IPS DF 4.7 (cell line): ENCODE measurements at regions not wholly inside any gene's neighbourhood (a gene's known extent, or its start where the extent isn't known, plus 50 kb on each side); places are given as distances from the start of the nearest gene placed in this dataset.

Experiments used
- DNase-seq: peaks from one replicate; pipeline ENCODE4 v3.0.0-alpha.2; 2013; ENCODE audit warnings: low spot score; ENCODE audit errors: extremely low read depth

DNA sequence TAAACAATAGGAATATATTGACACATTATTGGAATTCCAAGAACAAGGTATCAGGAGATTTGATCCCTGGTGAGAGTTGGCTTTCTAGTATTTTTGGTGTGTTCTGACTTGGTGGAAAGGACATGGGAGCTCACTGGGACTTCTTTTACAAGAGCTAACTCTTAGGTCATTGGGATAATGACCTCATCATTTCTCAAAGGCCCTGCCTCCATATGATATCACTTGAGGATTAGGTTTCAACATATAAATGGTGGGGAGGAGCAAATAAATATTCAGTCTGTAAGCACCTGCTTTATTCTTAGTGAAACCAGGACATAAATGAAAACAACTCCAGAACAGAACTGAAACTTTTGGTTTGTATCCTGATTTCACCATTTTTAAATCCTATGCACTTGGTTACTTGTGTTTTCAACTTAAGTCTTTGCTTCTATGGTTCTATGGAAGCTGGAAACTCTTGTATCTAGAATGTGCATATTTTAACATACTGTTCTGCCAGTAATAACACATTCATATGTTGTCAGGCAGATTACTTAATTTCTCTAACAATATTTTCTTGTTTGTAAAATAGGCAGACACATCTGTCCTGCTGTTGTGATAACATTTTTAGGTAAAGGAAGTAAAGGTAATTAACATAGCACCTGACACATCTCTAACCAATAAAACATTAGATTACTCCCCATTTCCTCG, 1527.7 kb upstream of the CDH8 start:
- no peak for DNase-seq

DNA sequence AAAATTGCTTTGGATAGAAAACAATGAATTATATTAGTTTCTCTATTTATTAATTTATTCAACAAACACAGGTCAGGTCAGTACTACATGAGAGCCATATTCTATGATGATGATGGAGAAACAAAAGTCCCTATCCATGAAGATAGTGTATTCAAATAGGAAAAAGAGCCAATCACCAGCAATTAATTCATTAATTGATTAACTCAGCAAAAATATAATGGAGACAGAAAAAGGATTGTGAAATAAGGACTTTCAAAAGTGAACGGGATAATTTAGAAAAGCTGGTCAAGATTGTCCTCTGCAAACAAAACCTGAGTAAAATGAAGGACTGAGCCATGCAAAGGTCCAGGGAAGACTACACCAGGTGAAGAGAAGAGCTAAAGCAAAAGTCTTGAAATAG, 1517.7 kb upstream of the CDH8 start:
- DNase-seq = no peak

DNA sequence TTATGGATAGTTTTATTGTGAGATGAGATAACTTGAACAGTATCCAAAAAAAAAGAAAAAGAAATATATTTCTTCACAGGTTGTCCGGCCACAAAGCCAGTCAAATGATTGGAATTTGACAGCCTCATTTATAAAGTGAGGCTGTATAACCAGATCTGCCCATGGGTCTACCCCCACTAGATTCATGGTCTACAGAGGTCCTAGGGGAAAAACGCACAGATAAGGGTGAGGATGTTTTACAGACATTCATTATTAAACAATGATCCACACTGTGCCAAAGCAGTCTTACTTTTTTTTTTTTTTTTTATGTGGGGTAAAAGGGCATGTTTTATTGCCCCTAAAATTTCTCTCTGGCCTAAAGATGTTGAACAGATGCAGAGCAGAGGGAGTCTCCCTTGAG, 1503.0 kb upstream of the CDH8 start:
- no peak for DNase-seq

DNA sequence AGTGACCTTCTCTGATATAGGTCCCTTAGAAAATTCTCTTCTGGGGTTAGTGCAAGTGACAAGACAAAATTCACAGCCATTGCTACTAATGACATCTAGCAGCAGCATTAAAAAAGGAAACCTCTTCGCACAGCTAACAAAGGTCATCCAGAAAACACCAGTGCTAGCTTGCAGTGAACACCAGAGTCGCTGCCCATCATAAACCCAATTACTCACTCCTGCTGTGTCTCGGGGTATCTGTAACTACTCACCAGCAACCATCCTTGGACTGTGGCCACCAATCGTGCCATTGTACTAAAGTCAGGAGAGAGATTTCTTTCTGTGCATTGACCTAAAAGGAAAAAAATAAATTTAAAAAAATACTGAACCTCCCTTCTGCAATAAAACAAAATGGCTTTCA, 1494.7 kb upstream of the CDH8 start:
- DNase-seq = no peak

DNA sequence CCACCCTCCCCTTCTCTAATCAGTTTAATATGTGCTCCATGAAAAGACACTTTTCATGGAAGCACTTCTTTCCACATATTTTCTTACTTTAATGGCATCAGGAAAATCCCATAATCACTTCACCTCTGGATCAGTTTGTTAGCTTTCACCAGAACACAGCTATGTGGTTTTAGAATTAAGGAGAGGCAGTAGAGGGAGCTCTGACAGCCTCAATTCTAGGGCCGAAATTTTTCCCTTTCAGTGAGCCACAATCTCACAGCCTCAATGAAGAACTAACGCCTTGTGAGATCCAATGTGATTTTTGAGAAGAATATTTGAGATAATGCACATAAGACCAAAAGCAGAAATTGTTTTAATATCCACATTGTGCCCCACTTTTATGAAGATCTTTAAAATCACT, 1494.0 kb upstream of the CDH8 start:
- DNase-seq = no peak

- no peak for DNase-seq
These were observed 1491.2 kb upstream of the CDH8 start for GRCh38 chr16:63527404-63527803.

- no peak for DNase-seq
These were observed 1480.2 kb upstream of the CDH8 start for GRCh38 chr16:63516394-63516793.

- DNase-seq = no peak
These were observed 1476.7 kb upstream of the CDH8 start for GRCh38 chr16:63512910-63513309.

- no peak for DNase-seq
These were observed 1461.2 kb upstream of the CDH8 start for GRCh38 chr16:63497408-63497807.

DNA sequence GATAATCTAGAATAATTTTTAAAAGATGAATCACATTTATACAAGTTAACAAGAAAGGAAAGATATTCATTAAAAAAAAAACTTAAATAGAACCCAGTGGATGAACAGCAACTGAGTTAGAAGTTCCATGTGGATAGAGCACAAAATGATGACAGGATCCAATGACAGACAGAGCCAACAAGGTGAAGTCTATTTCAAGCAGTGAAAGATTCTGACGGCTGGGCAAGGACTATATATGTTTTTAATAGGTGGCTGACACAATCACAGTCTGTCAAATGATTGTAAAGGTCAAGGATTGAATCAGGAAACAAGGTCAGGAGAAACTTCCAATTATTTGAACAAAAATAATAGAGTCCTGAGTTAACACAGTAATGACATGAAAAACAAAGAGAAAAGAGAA, 1460.0 kb upstream of the CDH8 start:
- no peak for DNase-seq

DNA sequence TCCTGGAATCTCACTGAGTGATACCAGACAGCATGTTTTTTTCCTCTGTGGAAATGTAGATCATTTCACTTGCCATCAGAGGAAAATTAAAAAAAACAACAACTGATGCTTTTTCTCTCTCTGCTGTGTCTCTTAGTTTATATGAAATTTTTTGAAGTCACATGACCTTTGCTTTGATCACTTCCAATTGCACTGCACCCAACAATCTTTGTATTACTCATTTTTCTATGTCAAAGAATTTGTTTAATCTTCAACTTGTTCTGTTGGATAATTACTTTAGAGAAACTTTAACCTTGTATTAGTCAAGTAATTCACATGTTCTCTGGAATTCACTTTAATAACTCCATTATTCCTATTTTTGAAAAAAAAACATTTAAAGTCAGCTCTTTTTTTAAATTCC, 1452.7 kb upstream of the CDH8 start:
- no peak for DNase-seq

GRCh38 chr16:63481060-63481459, 1444.8 kb upstream of the CDH8 start:
- DNase-seq = no peak

DNA sequence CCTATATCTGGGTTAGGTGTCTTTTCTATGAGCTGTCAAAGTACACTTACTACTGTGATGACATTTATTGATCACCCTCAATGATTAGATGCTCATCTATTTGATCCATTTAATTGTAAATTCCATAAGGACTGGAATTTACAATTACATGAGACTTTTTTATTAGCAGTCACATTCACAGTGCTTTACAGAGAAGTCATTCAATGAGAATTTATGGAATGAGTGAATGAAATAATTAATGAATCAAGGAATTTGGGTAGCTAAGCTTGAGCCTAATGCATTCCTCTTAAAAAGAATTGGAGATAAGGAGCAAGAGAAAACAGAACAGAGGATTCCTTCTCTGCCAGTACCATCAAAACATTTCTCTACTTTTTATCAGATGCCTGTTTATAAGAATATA, 1437.5 kb upstream of the CDH8 start:
- no peak for DNase-seq

DNA sequence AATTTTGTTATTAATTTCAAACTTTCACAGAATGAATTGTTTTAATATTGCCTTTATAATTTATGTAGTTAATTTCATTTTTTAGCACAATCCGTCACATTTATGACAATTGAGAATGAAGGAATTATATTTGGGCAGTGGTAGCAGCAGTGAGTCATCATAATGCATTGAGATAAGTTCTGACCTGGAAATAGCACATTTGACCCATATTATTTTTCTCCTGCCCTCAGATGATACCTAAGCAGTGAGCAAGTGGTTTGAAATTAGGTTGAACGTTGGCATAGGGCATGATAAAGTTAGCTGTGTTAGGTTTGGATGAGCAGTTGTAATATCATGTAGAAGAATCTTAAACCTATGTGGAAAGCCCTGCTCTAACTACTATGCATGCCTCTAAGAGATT, 1431.3 kb upstream of the CDH8 start:
- DNase-seq = no peak

- no peak for DNase-seq
These were observed 1426.1 kb upstream of the CDH8 start for GRCh38 chr16:63462316-63462715.

DNA sequence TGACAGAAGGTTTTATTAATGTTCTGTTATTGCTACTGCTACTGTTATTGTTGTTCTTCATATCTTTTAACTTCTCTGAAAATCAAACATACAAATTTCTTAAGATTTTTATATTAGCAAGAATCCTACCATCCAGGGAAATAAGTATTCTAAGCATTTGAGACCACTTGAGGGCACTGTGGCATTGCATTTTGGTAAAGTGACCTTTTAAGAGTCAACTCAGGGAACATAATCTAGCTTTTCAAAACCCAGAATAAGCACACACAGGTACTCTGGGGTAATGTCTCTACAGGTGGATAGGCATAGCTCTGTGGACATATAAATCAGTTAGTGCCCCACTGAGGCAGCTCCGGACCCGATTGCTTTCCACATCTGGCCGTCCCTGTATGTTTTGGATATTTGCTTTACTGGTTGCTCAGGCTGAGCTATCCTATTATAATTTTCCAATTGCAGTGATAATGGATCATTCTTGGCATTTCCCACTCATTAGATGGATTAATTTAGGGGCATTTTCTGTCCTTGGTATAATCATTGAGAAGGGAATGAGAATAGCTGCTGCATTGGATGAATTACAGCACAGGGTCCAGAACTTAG, 1425.1 kb upstream of the CDH8 start:
- DNase-seq = peak; percentile 19

DNA sequence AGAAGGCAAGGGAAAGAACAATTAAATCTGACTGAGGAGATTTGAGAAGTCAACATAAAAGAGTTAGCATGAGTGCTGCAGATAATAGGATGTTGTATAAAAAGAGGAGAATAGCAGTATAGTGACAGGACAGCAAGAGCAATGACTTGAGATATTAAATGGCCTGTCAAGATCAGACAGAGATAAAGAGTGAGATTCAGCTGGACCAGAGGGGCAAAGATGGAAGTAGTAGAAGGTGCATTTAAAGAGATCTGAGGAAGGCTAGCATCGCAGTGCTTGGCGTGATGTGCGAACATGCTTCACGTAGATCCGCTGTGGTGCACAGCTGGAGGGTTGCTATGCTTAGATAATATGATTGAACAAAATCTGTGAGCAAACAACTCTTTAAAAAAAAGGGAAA, 1422.6 kb upstream of the CDH8 start:
- DNase-seq = no peak

DNA sequence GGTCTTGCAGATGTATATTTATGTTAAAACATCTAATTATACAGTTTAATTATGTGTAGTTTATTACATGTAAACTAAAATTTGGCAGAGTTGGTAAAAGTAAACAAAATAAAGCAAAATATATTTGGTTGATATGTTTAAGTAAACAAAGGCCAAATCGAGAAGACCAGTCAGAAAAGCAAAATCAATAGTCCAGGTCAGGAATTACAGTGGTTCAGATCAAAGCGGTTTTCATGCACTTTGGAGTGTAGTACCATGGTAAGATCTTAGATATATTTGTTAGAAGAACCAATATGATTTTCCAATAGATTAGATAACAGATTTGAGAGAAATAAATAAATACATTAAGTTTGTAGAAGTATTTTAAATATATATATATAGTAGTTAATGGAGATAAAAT, 1421.6 kb upstream of the CDH8 start:
- DNase-seq = no peak

DNA sequence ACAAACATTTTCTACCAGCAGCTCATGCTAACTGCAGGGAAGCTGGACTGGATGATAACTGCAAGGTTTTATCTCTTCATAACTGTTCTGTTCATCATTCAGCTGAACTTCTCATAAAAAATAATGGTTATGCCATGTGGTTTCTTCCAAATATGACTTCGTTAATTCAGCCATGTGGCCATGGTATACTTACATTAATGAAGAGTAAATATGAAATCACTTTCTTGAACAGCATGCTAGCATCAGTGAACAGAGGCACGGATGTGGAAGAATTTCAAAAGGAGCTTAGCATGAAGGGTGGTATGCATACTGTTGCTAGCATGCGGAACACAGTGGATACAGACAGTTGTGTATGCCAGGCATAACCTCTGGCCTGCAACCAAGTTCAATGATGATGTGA, 1417.0 kb upstream of the CDH8 start:
- no peak for DNase-seq

DNA sequence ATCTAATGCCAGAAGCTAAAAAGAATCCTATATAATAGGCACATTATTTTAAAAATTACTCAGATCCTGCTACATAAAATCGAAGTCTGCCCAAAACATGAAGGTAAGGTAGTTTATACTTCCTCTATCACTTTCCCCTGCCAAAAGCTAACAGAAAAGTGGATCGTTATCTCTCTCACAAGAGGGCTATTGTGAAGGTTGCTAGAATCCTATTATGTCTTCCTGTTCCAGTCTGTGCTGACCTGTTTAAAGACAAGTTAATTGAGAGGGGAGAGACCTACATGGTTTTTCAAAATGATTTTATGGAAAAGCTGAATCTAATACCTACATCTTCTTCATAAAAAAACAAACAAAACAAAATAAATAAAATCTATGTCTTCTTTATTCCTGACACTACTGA, 1410.9 kb upstream of the CDH8 start:
- no peak for DNase-seq

DNA sequence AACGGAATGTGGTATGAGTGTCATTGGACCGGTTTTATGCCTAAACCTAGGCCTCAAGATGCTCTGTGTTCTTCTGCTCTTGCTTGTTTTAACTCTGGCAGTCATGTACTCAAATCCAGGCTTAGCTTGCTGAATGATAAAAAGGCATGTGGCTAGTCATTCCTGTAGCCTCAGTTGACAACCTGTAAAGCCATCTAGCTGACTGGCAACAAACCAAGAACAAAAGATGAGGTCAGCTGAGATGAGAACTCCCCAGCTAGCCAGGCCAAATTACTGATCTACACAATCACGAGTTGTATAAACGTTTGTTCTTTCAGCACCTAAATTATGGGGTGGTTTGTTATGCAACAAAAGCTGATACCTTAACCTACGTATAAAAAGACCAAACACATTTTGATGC, 1406.0 kb upstream of the CDH8 start:
- DNase-seq = no peak

DNA sequence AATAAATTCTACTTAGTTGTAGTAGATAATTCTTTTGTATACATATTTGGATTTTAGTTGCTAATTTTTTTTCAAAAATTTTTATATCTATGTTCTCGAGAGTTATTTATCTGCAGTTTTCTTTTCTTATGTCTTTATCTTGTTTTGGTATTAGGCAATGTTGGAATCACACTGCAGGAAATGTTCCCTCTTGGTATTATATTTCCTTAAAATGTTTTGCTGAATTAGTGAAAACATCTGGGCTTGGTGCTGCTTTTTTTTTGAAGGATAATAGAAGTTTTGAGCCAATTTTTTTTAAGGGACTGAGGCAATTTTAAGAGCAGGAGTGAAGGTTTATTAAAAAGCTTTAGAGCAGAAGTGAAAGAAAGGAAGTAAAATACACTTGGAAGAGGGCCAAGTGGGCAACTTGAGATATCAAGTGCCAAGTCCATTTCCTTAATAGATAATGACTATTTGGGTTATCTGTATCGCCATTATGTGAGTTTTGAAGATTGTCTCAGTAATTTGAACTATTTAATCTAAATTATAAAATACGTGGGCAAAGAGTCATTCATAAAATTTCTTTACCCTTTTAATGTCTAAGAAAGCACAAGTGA, 1390.1 kb upstream of the CDH8 start:
- no peak for DNase-seq

DNA sequence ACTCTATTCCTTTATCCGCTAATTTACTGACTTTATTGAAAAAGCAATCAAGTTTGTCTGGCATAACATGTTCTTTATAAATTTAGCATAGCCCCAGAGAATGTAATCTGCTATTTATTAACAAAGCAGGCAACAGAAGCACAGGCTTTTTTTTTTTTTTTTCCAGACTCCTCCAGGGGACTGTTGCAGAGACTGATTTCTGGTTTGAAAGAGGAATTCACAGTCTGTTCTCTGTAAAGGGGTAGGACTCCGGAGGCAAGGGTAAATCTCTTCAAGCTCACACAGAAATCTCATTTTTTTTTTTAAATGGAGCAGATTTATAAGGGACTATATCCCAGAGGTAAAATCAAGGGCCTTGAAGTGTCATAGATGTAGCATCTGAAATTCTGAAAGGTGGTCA, 1386.5 kb upstream of the CDH8 start:
- DNase-seq = no peak
